Glutamatergic neuron (in vitro differentiated cells): ENCODE measurements at regions not wholly inside any gene's neighbourhood (a gene's known extent, or its start where the extent isn't known, plus 50 kb on each side); places are given as distances from the start of the nearest gene placed in this dataset.

Experiments
- DNase-seq: peaks from one replicate; pipeline ENCODE4 v3.0.0; 2022
- H3K27ac Mint-ChIP-seq: one replicate; pipeline ENCODE4 v1.8.0; 2020; ENCODE audit warnings: mild to moderate bottlenecking, mixed read lengths, inconsistent platforms; ENCODE audit not compliant: unreplicated experiment
- H3K27me3 Mint-ChIP-seq: one replicate; pipeline ENCODE4 v1.8.0; 2020; ENCODE audit warnings: mild to moderate bottlenecking, moderate library complexity, mixed read lengths, inconsistent platforms; ENCODE audit not compliant: unreplicated experiment
- H3K36me3 Mint-ChIP-seq: one replicate; pipeline ENCODE4 v1.8.0; 2020; ENCODE audit warnings: mild to moderate bottlenecking, mixed read lengths, inconsistent platforms; ENCODE audit not compliant: unreplicated experiment
- H3K4me1 Mint-ChIP-seq: one replicate; pipeline ENCODE4 v1.8.0; 2020; ENCODE audit warnings: mild to moderate bottlenecking, low read depth, mixed read lengths, inconsistent platforms; ENCODE audit not compliant: unreplicated experiment
- H3K4me3 Mint-ChIP-seq: one replicate; pipeline ENCODE4 v1.8.0; 2020; ENCODE audit warnings: mild to moderate bottlenecking, mixed read lengths, inconsistent platforms; ENCODE audit not compliant: unreplicated experiment
- H3K9me3 Mint-ChIP-seq: one replicate; pipeline ENCODE4 v1.8.0; 2020; ENCODE audit warnings: mild to moderate bottlenecking, moderate library complexity, mixed read lengths, inconsistent platforms; ENCODE audit not compliant: unreplicated experiment
- CTCF ChIP-seq: fragments of 200-600 bp; sonication (generic); IDR thresholded peaks from one replicate; pipeline ENCODE4 v1.5.0; 2021; ENCODE audit not compliant: partially characterized antibody, unreplicated experiment

- Mint-ChIP-seq H3K4me1 (peaks cover 18% of the 10 kb centered on the region), H3K36me3 (peaks cover 16% of the 10 kb centered on the region), H3K27me3 (no peaks in the 10 kb centered on the region), H3K27ac (no peak overlapping the region), H3K4me3 (no peak overlapping the region), H3K9me3 (peaks cover 7% of the 10 kb centered on the region)
- no peak for TF ChIP-seq CTCF
- no peak for DNase-seq
Measured at GRCh38 chr20:19934792-19935491, 82.2 kb upstream of the NAA20 start.

- H3K4me3 Mint-ChIP-seq, result no peak overlapping the region
- H3K36me3 Mint-ChIP-seq, result peaks cover 21% of the 10 kb centered on the region
- peaks cover 18% of the 10 kb centered on the region for H3K4me1 Mint-ChIP-seq
- H3K27me3 Mint-ChIP-seq, result no peaks in the 10 kb centered on the region
- TF ChIP-seq CTCF, result no peak
- H3K27ac Mint-ChIP-seq, result no peak overlapping the region
- peaks cover 5% of the 10 kb centered on the region for H3K9me3 Mint-ChIP-seq
- no peak for DNase-seq
Measured at GRCh38 chr20:19935842-19936241, 81.3 kb upstream of the NAA20 start.

- H3K4me1 Mint-ChIP-seq, result peaks cover 18% of the 10 kb centered on the region
- peaks cover 5% of the 10 kb centered on the region for H3K9me3 Mint-ChIP-seq
Measured at GRCh38 chr20:19936466-19937200, 80.5 kb upstream of the NAA20 start.

GRCh38 chr20:19937218-19937617 is 79.9 kb upstream of the NAA20 start:
- H3K36me3 Mint-ChIP-seq, result peaks cover 28% of the 10 kb centered on the region
- no peak overlapping the region for H3K4me3 Mint-ChIP-seq
- DNase-seq, result no peak
- H3K4me1 Mint-ChIP-seq, result peaks cover 18% of the 10 kb centered on the region
- H3K27ac Mint-ChIP-seq, result no peak overlapping the region
- peaks cover 5% of the 10 kb centered on the region for H3K9me3 Mint-ChIP-seq
- no peak for TF ChIP-seq CTCF
- H3K27me3 Mint-ChIP-seq, result no peaks in the 10 kb centered on the region

More at GRCh38 chr20:19936466-19937200, 80.5 kb upstream of the NAA20 start:
- Mint-ChIP-seq H3K27ac (no peak overlapping the region), H3K36me3 (peaks cover 24% of the 10 kb centered on the region), H3K27me3 (no peaks in the 10 kb centered on the region), H3K4me3 (no peak overlapping the region)
- no peak for TF ChIP-seq CTCF
- no peak for DNase-seq
